AG04449 (cell line): ENCODE measurements at regions not wholly inside any gene's neighbourhood (a gene's known extent, or its start where the extent isn't known, plus 50 kb on each side); places are given as distances from the start of the nearest gene placed in this dataset.

ENCODE experiments used
- CTCF ChIA-PET: fragments of 350-600 bp; formaldehyde crosslinking; extraction: SDS; loops from one replicate; lab custom pipeline; 2021; ENCODE audit warnings: antibody characterized with exemption; lab: Yijun Ruan, JAX
- POLR2A ChIA-PET: fragments of 400-600, 350-600 bp; formaldehyde crosslinking; extraction: SDS; loops from one replicate; lab custom pipeline; 2020; ENCODE audit warnings: antibody characterized with exemption, inconsistent platforms; lab: Yijun Ruan, JAX
- DNase-seq: peaks from one replicate; pipeline ENCODE4 v3.0.0-alpha.2; 2010; ENCODE audit warnings: low read depth, low spot score
- H3K4me3 ChIP-seq: 2 replicates; pipeline ENCODE4 v1.5.1; 2011; ENCODE audit warnings: low read depth, mild to moderate bottlenecking, control low read depth, low read length
- CTCF ChIP-seq: IDR thresholded peaks from one replicate; pipeline ENCODE4 v1.5.1; 2011; ENCODE audit warnings: mild to moderate bottlenecking, moderate library complexity, low read length, control low read depth, inconsistent platforms; ENCODE audit not compliant: insufficient read depth; ENCODE audit errors: missing control alignments

GRCh38 chr9:18330401-18331309 is 143.3 kb upstream of the ADAMTSL1 start:
- ChIA-PET POLR2A (no interaction called here), CTCF (interaction anchor here (1.4 to 1.9 kb wide), 2 partner anchors 10 to 112 kb away, joined by 3 to 11 read pairs; no protein-coding TSS in a partner anchor)
- no peak for DNase-seq
- TF ChIP-seq CTCF = no peak
- H3K4me3 ChIP-seq = no peak overlapping the region

DNA sequence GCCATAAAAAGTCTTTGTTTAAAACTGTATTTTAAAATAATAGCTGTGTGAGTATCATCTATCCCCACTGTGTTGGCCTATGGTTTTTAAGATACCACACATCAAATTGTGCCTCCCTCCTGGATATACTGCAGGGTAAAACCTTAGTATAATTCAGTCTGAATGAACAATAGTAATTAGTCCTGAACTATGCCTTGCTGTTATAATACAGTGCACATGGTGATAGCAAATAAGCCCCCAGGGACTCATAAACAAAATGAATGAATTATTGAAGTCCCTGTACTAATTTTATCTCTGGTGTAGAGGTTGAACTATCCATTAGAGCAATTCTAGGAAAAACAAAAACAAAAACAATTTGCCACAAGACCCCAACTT is 142.7 kb upstream of the ADAMTSL1 start:
- no peak for TF ChIP-seq CTCF
- no peak for DNase-seq
- no peak overlapping the region for H3K4me3 ChIP-seq
- POLR2A ChIA-PET = no interaction called here
- CTCF ChIA-PET = interaction anchor here (1.9 kb wide), 1 partner anchor 111 kb away, joined by 11 read pairs; no protein-coding TSS in a partner anchor

DNA sequence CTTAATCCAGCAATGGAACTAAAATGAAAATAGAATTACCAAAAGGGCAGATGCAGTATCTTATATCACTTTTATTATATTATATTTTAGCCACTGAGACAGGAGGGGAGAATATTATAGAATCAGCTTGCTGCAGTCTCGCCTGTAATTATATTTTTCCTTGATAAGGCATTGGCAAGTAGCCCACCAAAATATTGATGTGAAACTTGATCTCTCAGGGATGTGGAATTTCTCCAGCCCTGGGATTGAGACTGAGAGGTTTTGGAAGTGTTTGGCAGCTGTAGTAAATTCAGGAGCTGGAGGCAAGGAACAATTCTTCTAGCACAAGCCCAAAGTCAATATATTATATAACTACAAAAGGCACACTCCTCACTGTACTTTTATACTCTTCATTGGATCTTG is 142.1 kb upstream of the ADAMTSL1 start:
- CTCF ChIA-PET = interaction anchor here (1.9 kb wide), 1 partner anchor 111 kb away, joined by 11 read pairs; no protein-coding TSS in a partner anchor
- no peak for DNase-seq
- H3K4me3 ChIP-seq = no peak overlapping the region
- TF ChIP-seq CTCF = no peak
- POLR2A ChIA-PET = no interaction called here

- CTCF ChIA-PET = interaction anchor here (0.7 to 1.2 kb wide), 2 partner anchors 27 to 78 kb away, joined by 3 to 4 read pairs; no protein-coding TSS in a partner anchor
- POLR2A ChIA-PET = no interaction called here
- DNase-seq = no peak
Measured at GRCh38 chr9:18333157-18333556, 140.8 kb upstream of the ADAMTSL1 start.

GRCh38 chr9:18335825-18336224 is 138.1 kb upstream of the ADAMTSL1 start:
- ChIA-PET CTCF (interaction anchor here (1.2 kb wide), 1 partner anchor 107 kb away, joined by 3 read pairs; no protein-coding TSS in a partner anchor), POLR2A (no interaction called here)
- no peak for TF ChIP-seq CTCF
- no peak for DNase-seq
- no peak overlapping the region for H3K4me3 ChIP-seq

More at GRCh38 chr9:18333157-18333556, 140.8 kb upstream of the ADAMTSL1 start:
- no peak for TF ChIP-seq CTCF
- no peak overlapping the region for H3K4me3 ChIP-seq

DNA sequence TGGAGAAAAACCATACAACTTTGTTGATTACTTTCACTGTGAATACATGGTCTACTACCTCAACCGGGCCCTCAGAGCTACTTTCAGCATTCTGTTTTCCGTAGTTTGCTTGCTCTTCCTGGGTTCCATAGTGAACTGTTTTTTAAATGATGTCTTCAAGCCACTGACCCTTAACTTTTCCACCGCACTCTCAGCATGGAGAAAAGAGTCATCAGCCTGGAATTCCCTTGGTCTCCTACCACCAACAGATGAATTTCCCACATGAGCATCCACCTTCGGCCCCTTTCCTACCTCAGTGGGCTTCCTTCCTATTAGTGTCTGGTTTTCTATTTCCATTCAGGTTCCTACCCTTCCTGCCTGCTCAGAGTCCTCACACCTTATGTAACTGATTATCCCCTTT is 135.9 kb upstream of the ADAMTSL1 start:
- POLR2A ChIA-PET = interaction anchor here (0.6 kb wide), 1 partner anchor 24 kb away, joined by 3 read pairs; no protein-coding TSS in a partner anchor
- no peak for TF ChIP-seq CTCF
- H3K4me3 ChIP-seq = no peak overlapping the region
- CTCF ChIA-PET = no interaction called here
- DNase-seq = no peak
